H9 (cell line): ENCODE measurements at regions not wholly inside any gene's neighbourhood (a gene's known extent, or its start where the extent isn't known, plus 50 kb on each side); places are given as distances from the start of the nearest gene placed in this dataset.

Source experiments
- DNase-seq: peaks from one replicate; pipeline ENCODE4 v3.0.0-alpha.2; 2017
- H2AFZ ChIP-seq: one replicate; pipeline ENCODE4 v1.6.1; 2013; ENCODE audit warnings: mild to moderate bottlenecking, low read length, control low read depth, moderate library complexity
- H2AK5ac ChIP-seq: 2 replicates; pipeline ENCODE4 v1.6.1; 2013; ENCODE audit warnings: low read length, control low read depth, mixed read lengths; ENCODE audit not compliant: insufficient read length
- H2BK120ac ChIP-seq: one replicate; pipeline ENCODE4 v1.6.1; 2013; ENCODE audit warnings: low read depth, mild to moderate bottlenecking, low read length, control low read depth, inconsistent platforms; ENCODE audit not compliant: poor library complexity, severe bottlenecking
- H2BK12ac ChIP-seq: 2 replicates; pipeline ENCODE4 v1.6.1; 2013; ENCODE audit warnings: low read length, control low read depth, mixed read lengths, low read depth; ENCODE audit not compliant: insufficient read length
- H2BK15ac ChIP-seq: 2 replicates; pipeline ENCODE4 v1.6.1; 2013; ENCODE audit warnings: low read depth, low read length, control low read depth
- H2BK20ac ChIP-seq: one replicate; pipeline ENCODE4 v1.6.1; 2013; ENCODE audit warnings: low read depth, mild to moderate bottlenecking, low read length, control low read depth, inconsistent platforms; ENCODE audit not compliant: poor library complexity, severe bottlenecking
- H2BK5ac ChIP-seq: 2 replicates; pipeline ENCODE4 v1.6.1; 2013; ENCODE audit warnings: low read length, control low read depth, mixed read lengths; ENCODE audit not compliant: insufficient read length
- H3K14ac ChIP-seq: 2 replicates; pipeline ENCODE4 v1.6.1; 2013; ENCODE audit warnings: low read length, control low read depth; ENCODE audit not compliant: insufficient read depth
- H3K18ac ChIP-seq: 2 replicates; pipeline ENCODE4 v1.6.1; 2013; ENCODE audit warnings: low read depth, mild to moderate bottlenecking, mixed read lengths, low read length, control low read depth; ENCODE audit not compliant: insufficient read length
- H3K23ac ChIP-seq: 2 replicates; pipeline ENCODE4 v1.6.1; 2013; ENCODE audit warnings: low read length, control low read depth, mixed read lengths, low read depth; ENCODE audit not compliant: insufficient read length
- H3K23me2 ChIP-seq: 2 replicates; pipeline ENCODE4 v1.6.1; 2013; ENCODE audit warnings: low read depth, mild to moderate bottlenecking, mixed read lengths, low read length, control low read depth; ENCODE audit not compliant: insufficient read length, poor library complexity, severe bottlenecking
- H3K27ac ChIP-seq: 2 replicates; pipeline ENCODE4 v1.5.1; 2013; ENCODE audit warnings: low read length, control low read depth, mixed read lengths, low read depth; ENCODE audit not compliant: insufficient read length
- H3K27me3 ChIP-seq: 2 replicates; pipeline ENCODE4 v1.6.1; 2013; ENCODE audit warnings: low read length, control low read depth, inconsistent platforms; ENCODE audit not compliant: insufficient read depth
- H3K4ac ChIP-seq: 2 replicates; pipeline ENCODE4 v1.6.1; 2013; ENCODE audit warnings: low read depth, mild to moderate bottlenecking, control low read depth, inconsistent platforms, low read length, moderate library complexity
- H3K4me1 ChIP-seq: 2 replicates; pipeline ENCODE4 v1.6.1; 2013; ENCODE audit warnings: low read length, control low read depth, inconsistent platforms; ENCODE audit not compliant: insufficient read depth
- H3K4me2 ChIP-seq: 2 replicates; pipeline ENCODE4 v1.6.1; 2013; ENCODE audit warnings: low read length, control low read depth, mixed read lengths; ENCODE audit not compliant: insufficient read length, insufficient read depth
- H3K56ac ChIP-seq: 2 replicates; pipeline ENCODE4 v1.6.1; 2013; ENCODE audit warnings: low read depth, mild to moderate bottlenecking, mixed read lengths, low read length, control low read depth; ENCODE audit not compliant: insufficient read length
- H3K79me1 ChIP-seq: 2 replicates; pipeline ENCODE4 v1.6.1; 2013; ENCODE audit warnings: low read depth, mild to moderate bottlenecking, moderate library complexity, low read length, control low read depth, inconsistent platforms; ENCODE audit not compliant: insufficient read depth, poor library complexity, severe bottlenecking
- H3K79me2 ChIP-seq: 2 replicates; pipeline ENCODE4 v1.6.1; 2013; ENCODE audit warnings: low read length, control low read depth, inconsistent platforms; ENCODE audit not compliant: insufficient read depth
- H3K9ac ChIP-seq: 2 replicates; pipeline ENCODE4 v1.6.1; 2013; ENCODE audit warnings: low read length, control low read depth, mixed read lengths; ENCODE audit not compliant: insufficient read length; ENCODE audit errors: extremely low read depth
- H3K9me3 ChIP-seq: one replicate; pipeline ENCODE4 v1.6.1; 2013; ENCODE audit warnings: low read depth, low read length, inconsistent platforms; ENCODE audit not compliant: control insufficient read depth
- H3T11ph ChIP-seq: one replicate; pipeline ENCODE4 v1.6.1; 2013; ENCODE audit warnings: mild to moderate bottlenecking, low read length, control low read depth, inconsistent platforms
- H4K20me1 ChIP-seq: one replicate; pipeline ENCODE4 v1.6.1; 2013; ENCODE audit not compliant: control insufficient read depth, insufficient read length, insufficient read depth
- H4K5ac ChIP-seq: 2 replicates; pipeline ENCODE4 v1.6.1; 2013; ENCODE audit warnings: low read depth, mild to moderate bottlenecking, mixed read lengths, low read length, control low read depth; ENCODE audit not compliant: insufficient read length
- H4K8ac ChIP-seq: replicated peaks from 2 replicates; pipeline ENCODE4 v1.6.1; 2013; ENCODE audit warnings: low read length, control low read depth, mixed read lengths, low read depth; ENCODE audit not compliant: insufficient read length
- H4K91ac ChIP-seq: 2 replicates; pipeline ENCODE4 v1.6.1; 2013; ENCODE audit warnings: low read depth, mild to moderate bottlenecking, moderate library complexity, mixed read lengths, low read length, control low read depth; ENCODE audit not compliant: insufficient read length
- H3K27ac Mint-ChIP-seq, 3 experiments: 2 replicates in 2 of 3; 3 replicates in 1 of 3; pipeline ENCODE4 v1.8.0; 2020 to 2021; ENCODE audit warnings: mixed read lengths in 3 of 3, mild to moderate bottlenecking in 1 of 3, moderate library complexity in 1 of 3
- H3K27me3 Mint-ChIP-seq: 2 replicates; pipeline ENCODE4 v1.8.0; 2021; ENCODE audit warnings: low read depth, mild to moderate bottlenecking, moderate library complexity, mixed read lengths
- H3K36me3 Mint-ChIP-seq, 3 experiments: 2 replicates in 2 of 3; 3 replicates in 1 of 3; pipeline ENCODE4 v1.8.0; 2020 to 2021; ENCODE audit warnings: low read depth in 3 of 3, mixed read lengths in 3 of 3; ENCODE audit not compliant: insufficient read depth in 1 of 3
- H3K4me1 Mint-ChIP-seq, 2 experiments: 2 replicates each; pipeline ENCODE4 v1.8.0; 2020; ENCODE audit warnings: mixed read lengths in 2 of 2
- H3K4me3 Mint-ChIP-seq, 2 experiments: 2 replicates in 1 of 2; 3 replicates in 1 of 2; pipeline ENCODE4 v1.8.0; 2020 to 2021; ENCODE audit warnings: mild to moderate bottlenecking in 2 of 2, mixed read lengths in 2 of 2, moderate library complexity in 1 of 2
- H3K9me3 Mint-ChIP-seq, 2 experiments: 2 replicates in 1 of 2; 3 replicates in 1 of 2; pipeline ENCODE4 v1.8.0; 2020; ENCODE audit warnings: mild to moderate bottlenecking in 2 of 2, mixed read lengths in 2 of 2, moderate library complexity in 1 of 2
- WGBS: extraction: QIAGEN DNeasy Blood & Tissue Kit; methylation state at CpG from one replicate; pipeline ENCODE4 v1.1.7; 2013; ENCODE audit warnings: missing lambda C conversion rate, low lambda C conversion rate, mixed read lengths; ENCODE audit not compliant: insufficient read length; ENCODE audit errors: extremely low coverage; 5-methylcytosine and 5-hydroxymethylcytosine counted together
- TF ChIP-seq, protein P1 (sequence below): fragments of 200-600 bp; sonication (generic); conservative IDR thresholded peaks from 3 replicates; pipeline ENCODE4 v1.8.0; 2021; ENCODE audit warnings: antibody characterized with exemption, mild to moderate bottlenecking

DNA sequence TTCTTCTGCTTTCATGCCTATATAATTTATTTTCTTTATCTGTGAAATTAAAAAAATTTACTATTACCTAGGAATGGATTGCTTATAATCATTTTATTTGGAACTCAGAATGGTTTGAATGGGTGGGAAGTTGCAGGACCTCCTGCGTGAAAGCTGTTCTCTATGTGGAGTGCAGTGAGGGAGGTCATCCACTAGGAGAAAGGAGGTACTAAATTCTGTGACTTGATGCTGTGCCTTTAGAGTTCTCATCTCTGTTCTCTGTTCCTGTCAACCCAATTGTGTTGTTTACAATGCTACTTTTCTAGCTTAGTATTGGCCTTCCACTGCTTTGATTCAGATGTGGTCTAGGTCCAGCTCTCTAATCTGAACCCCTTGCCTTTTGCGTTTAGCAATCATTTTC is 65.0 kb upstream of the HIVEP1 start:
- Histone ChIP-seq H3K9me3 (no peaks in the 10 kb centered on the region), H4K8ac (no peak overlapping the region), H2BK12ac (no peak overlapping the region), H3K79me1 (no peaks in the 10 kb centered on the region), H3K79me2 (no peaks in the 10 kb centered on the region), H2AFZ (no peak overlapping the region), H3K4me1 (no peaks in the 10 kb centered on the region; the same call in 1 of the 2 replicates), H2BK5ac (no peak overlapping the region), H3K4ac (no peak overlapping the region), H3K18ac (no peak overlapping the region), H2BK120ac (no peak overlapping the region), H3K56ac (no peak overlapping the region), H4K20me1 (no peaks in the 10 kb centered on the region), H2AK5ac (no peak overlapping the region), H3K4me2 (no peak overlapping the region), H3T11ph (no peak overlapping the region), H3K27me3 (no peaks in the 10 kb centered on the region), H2BK15ac (no peak overlapping the region), H3K14ac (no peak overlapping the region), H3K23ac (no peak overlapping the region), H2BK20ac (no peak overlapping the region), H4K5ac (no peak overlapping the region), H4K91ac (no peak overlapping the region), H3K23me2 (no peaks in the 10 kb centered on the region), H3K27ac (no peak overlapping the region), H3K9ac (no peak overlapping the region)
- DNase-seq, result no peak
- TF ChIP-seq, protein P1, sequence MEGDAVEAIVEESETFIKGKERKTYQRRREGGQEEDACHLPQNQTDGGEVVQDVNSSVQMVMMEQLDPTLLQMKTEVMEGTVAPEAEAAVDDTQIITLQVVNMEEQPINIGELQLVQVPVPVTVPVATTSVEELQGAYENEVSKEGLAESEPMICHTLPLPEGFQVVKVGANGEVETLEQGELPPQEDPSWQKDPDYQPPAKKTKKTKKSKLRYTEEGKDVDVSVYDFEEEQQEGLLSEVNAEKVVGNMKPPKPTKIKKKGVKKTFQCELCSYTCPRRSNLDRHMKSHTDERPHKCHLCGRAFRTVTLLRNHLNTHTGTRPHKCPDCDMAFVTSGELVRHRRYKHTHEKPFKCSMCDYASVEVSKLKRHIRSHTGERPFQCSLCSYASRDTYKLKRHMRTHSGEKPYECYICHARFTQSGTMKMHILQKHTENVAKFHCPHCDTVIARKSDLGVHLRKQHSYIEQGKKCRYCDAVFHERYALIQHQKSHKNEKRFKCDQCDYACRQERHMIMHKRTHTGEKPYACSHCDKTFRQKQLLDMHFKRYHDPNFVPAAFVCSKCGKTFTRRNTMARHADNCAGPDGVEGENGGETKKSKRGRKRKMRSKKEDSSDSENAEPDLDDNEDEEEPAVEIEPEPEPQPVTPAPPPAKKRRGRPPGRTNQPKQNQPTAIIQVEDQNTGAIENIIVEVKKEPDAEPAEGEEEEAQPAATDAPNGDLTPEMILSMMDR, result peak; percentile 62
- Mint-ChIP-seq H3K36me3 (no peaks in the 10 kb centered on the region), H3K4me1 (no peaks in the 10 kb centered on the region), H3K9me3 (no peaks in the 10 kb centered on the region), H3K4me3 (no peak overlapping the region), H3K27me3 (no peaks in the 10 kb centered on the region), H3K27ac (no peak overlapping the region)
- no CpG with 5 or more reads among the region's 2 CpGs for WGBS
